PC-3 (cell line): ENCODE measurements at regions not wholly inside any gene's neighbourhood (a gene's known extent, or its start where the extent isn't known, plus 50 kb on each side); places are given as distances from the start of the nearest gene placed in this dataset.

Experiments used
- ATAC-seq: fragments of 200-7000 bp; cut with Tn5 transposase; 2 replicates; pipeline ENCODE4 v1.9.1; 2020; ENCODE audit warnings: mild to moderate bottlenecking, moderate library complexity
- BruUV-seq: library from RNA; stranded (reverse); fragments of 400-500 nt; replicated peaks from 2 replicates; lab custom pipeline; 2021; lab: Mats Ljungman, UMichigan
- CTCF ChIA-PET: fragments of 300-600 bp; sonication (Branson Sonifier 250); formaldehyde crosslinking; loops from one replicate; lab custom pipeline; 2022; ENCODE audit warnings: antibody characterized with exemption; lab: Charles Lee
- POLR2A ChIA-PET: fragments of 300-600 bp; sonication (Branson Sonifier 250); formaldehyde crosslinking; loops from one replicate; lab custom pipeline; 2022; ENCODE audit warnings: antibody characterized with exemption; ENCODE audit not compliant: unreplicated experiment; lab: Charles Lee
- DNase-seq: peaks from one replicate; pipeline ENCODE4 v3.0.0-alpha.2; 2015
- H2AFZ ChIP-seq: fragments of 300-600 bp; sonication (generic); 2 replicates; pipeline ENCODE4 v1.6.0; 2016; ENCODE audit warnings: antibody characterized with exemption, low read length
- H3F3A ChIP-seq: fragments of 300-600 bp; sonication (generic); one replicate; pipeline ENCODE4 v1.6.0; 2017; ENCODE audit warnings: antibody characterized with exemption, low read length, control low read depth, mild to moderate bottlenecking; ENCODE audit not compliant: unreplicated experiment
- H3K27ac ChIP-seq: fragments of 300-600 bp; sonication (generic); 2 replicates; pipeline ENCODE4 v1.5.1; 2016; ENCODE audit warnings: mild to moderate bottlenecking, low read length
- H3K27me3 ChIP-seq: fragments of 300-600 bp; sonication (generic); 2 replicates; pipeline ENCODE4 v1.6.1; 2016; ENCODE audit warnings: low read length, mixed read lengths
- H3K36me3 ChIP-seq: fragments of 300-600 bp; sonication (generic); 2 replicates; pipeline ENCODE4 v1.6.1; 2016; ENCODE audit warnings: low read depth, mixed run types, low read length, mixed read lengths
- H3K4me1 ChIP-seq: fragments of 300-600 bp; sonication (generic); 2 replicates; pipeline ENCODE4 v1.5.1; 2016; ENCODE audit warnings: low read length; ENCODE audit not compliant: insufficient read depth
- H3K4me2 ChIP-seq: fragments of 300-600 bp; sonication (generic); 2 replicates; pipeline ENCODE4 v1.6.0; 2016; ENCODE audit warnings: low read length
- H3K4me3 ChIP-seq: fragments of 300-600 bp; sonication (generic); 2 replicates; pipeline ENCODE4 v1.5.1; 2016; ENCODE audit warnings: mild to moderate bottlenecking, low read length, mixed read lengths
- H3K79me2 ChIP-seq: fragments of 300-600 bp; sonication (generic); 2 replicates; pipeline ENCODE4 v1.6.1; 2017; ENCODE audit warnings: low read length, mixed read lengths
- H3K9ac ChIP-seq: fragments of 300-600 bp; sonication (generic); 2 replicates; pipeline ENCODE4 v1.6.0; 2016; ENCODE audit warnings: mild to moderate bottlenecking, low read length
- H3K9me2 ChIP-seq: fragments of 300-600 bp; sonication (generic); replicated peaks from 2 replicates; pipeline ENCODE4 v1.6.1; 2016; ENCODE audit warnings: mixed run types, low read length, mixed read lengths
- H3K9me3 ChIP-seq: fragments of 300-600 bp; sonication (generic); 2 replicates; pipeline ENCODE4 v1.6.1; 2016; ENCODE audit warnings: low read length, mixed read lengths
- H4K20me1 ChIP-seq: fragments of 300-600 bp; sonication (generic); 2 replicates; pipeline ENCODE4 v1.6.1; 2016; ENCODE audit warnings: low read length, mixed read lengths
- EZH2 ChIP-seq: fragments of 300-600 bp; sonication (generic); IDR thresholded peaks from one replicate; pipeline ENCODE4 v1.6.1; 2017; ENCODE audit warnings: antibody characterized with exemption, mild to moderate bottlenecking, low read length; ENCODE audit not compliant: unreplicated experiment
- EZH2phosphoT487 ChIP-seq: fragments of 300-600 bp; sonication (generic); IDR thresholded peaks from 2 replicates; pipeline ENCODE4 v1.6.1; 2018; ENCODE audit warnings: mild to moderate bottlenecking, antibody characterized with exemption, low read length, borderline replicate concordance
- intact Hi-C: fragments of 100-400 bp; cut with micrococcal nuclease; formaldehyde crosslinking; loops from 2 replicates; pipeline ENCODE4 v1.9.0; 2023
- TF ChIP-seq, protein P1 (sequence below): fragments of 300-600 bp; sonication (generic); conservative IDR thresholded peaks from 2 replicates; pipeline ENCODE4 v1.5.1; 2017; ENCODE audit warnings: antibody characterized with exemption, low read depth, mild to moderate bottlenecking, low read length

DNA sequence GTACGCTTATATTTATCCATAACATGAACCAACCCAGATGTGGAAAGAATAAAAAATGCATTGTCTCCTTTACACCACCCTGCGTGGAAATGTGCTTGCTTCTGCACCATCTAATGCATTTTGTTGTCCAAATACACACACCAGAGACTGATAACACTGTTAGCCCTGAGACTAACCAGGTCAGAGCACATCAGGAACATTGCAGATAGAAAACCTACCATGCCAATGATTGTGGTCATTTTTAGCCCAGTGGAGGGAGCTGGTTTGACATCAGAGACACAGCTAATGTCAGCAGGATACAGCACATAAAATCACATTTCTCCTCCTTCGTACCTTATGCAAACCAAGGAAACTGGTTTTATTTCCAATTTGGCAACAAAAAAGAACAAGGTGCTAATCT, 528.7 kb downstream of the DOK5 start:
- CTCF ChIA-PET = no interaction called here
- DNase-seq (no peak), ATAC-seq (no peak)
- no peak overlapping the region for H3K27ac ChIP-seq
- TF ChIP-seq, protein P1, sequence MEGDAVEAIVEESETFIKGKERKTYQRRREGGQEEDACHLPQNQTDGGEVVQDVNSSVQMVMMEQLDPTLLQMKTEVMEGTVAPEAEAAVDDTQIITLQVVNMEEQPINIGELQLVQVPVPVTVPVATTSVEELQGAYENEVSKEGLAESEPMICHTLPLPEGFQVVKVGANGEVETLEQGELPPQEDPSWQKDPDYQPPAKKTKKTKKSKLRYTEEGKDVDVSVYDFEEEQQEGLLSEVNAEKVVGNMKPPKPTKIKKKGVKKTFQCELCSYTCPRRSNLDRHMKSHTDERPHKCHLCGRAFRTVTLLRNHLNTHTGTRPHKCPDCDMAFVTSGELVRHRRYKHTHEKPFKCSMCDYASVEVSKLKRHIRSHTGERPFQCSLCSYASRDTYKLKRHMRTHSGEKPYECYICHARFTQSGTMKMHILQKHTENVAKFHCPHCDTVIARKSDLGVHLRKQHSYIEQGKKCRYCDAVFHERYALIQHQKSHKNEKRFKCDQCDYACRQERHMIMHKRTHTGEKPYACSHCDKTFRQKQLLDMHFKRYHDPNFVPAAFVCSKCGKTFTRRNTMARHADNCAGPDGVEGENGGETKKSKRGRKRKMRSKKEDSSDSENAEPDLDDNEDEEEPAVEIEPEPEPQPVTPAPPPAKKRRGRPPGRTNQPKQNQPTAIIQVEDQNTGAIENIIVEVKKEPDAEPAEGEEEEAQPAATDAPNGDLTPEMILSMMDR = no peak
- no peak for TF ChIP-seq EZH2
- no peak for TF ChIP-seq EZH2phosphoT487
- no peak overlapping the region for H3K4me3 ChIP-seq
- no peak overlapping the region for H3K9ac ChIP-seq
- no peaks in the 10 kb centered on the region for H3K27me3 ChIP-seq
- H3K79me2 ChIP-seq = no peaks in the 10 kb centered on the region
- no peaks in the 10 kb centered on the region for H3F3A ChIP-seq
- POLR2A ChIA-PET = no interaction called here
- H3K4me1 ChIP-seq = no peaks in the 10 kb centered on the region
- H3K9me3 ChIP-seq = peaks cover 9% of the 10 kb centered on the region; the same call in 1 of the 2 replicates
- intact Hi-C loops = no loop called here
- H3K36me3 ChIP-seq = no peaks in the 10 kb centered on the region
- H3K9me2 ChIP-seq = no peaks in the 10 kb centered on the region
- H4K20me1 ChIP-seq = no peaks in the 10 kb centered on the region
- no peak overlapping the region for H3K4me2 ChIP-seq
- BruUV-seq = no TSS peak
- no peak overlapping the region for H2AFZ ChIP-seq

DNA sequence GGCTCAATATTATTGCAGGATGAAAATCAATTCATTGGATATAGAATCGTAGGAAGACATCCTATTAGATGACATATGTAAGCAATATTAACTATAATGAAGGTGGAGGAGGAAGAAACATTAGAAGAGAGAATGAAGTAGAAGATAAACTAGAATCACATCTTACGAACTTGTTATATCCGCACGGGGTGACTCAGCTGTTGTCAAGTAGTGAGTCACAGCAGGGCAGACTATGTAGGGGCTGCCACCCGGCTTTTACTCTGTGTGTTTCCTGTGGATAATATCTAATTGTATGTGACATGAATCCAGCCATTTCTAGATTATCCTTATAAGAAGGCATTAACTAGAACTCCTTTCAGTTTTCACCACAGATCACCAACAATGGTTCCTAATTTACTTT, 520.2 kb downstream of the DOK5 start:
- Histone ChIP-seq H3K9me2 (no peaks in the 10 kb centered on the region), H3K9ac (no peak overlapping the region), H3K4me1 (no peaks in the 10 kb centered on the region), H3K27ac (no peak overlapping the region), H3K36me3 (no peaks in the 10 kb centered on the region), H4K20me1 (no peaks in the 10 kb centered on the region), H2AFZ (no peak overlapping the region), H3K9me3 (peaks cover 18% of the 10 kb centered on the region), H3K79me2 (no peaks in the 10 kb centered on the region), H3K27me3 (no peaks in the 10 kb centered on the region), H3K4me2 (no peak overlapping the region), H3K4me3 (no peak overlapping the region), H3F3A (no peaks in the 10 kb centered on the region)
- peak; percentile 18 for DNase-seq
- CTCF ChIA-PET = no interaction called here
- POLR2A ChIA-PET = no interaction called here
- no peak for ATAC-seq
- intact Hi-C loops = no loop called here
- no TSS peak for BruUV-seq
- TF ChIP-seq EZH2phosphoT487 = no peak
- TF ChIP-seq, protein P1 = no peak
- no peak for TF ChIP-seq EZH2

DNA sequence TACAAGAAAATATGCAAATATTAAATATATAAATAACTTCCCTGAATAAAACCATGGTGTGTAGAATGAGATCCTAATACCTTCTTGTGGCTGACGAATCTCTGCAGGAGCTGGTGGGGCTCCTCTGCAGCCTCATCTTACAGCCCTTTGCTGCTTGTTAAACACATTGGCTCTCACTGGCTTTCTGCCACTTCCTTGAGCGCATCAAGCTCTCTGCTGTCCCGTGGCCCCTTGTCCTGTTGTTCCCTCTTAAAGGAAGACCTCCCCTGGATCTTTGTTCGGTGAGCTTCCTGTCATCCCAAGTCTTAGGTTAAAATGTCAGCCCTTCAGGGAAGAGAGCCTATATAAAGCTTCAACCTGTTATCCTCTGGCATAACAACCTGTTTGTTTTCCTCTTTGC, 519.6 kb downstream of the DOK5 start:
- CTCF ChIA-PET = no interaction called here

More for the DNA sequence above, 519.6 kb downstream of the DOK5 start:
- H2AFZ ChIP-seq = no peak overlapping the region
- TF ChIP-seq, protein P1 = no peak
- TF ChIP-seq EZH2 = no peak
- TF ChIP-seq EZH2phosphoT487 = no peak
- no peak overlapping the region for H3K27ac ChIP-seq
- DNase-seq (no peak), ATAC-seq (no peak)
- POLR2A ChIA-PET = no interaction called here
- no peak overlapping the region for H3K4me3 ChIP-seq
- H3F3A ChIP-seq = no peaks in the 10 kb centered on the region
- no peaks in the 10 kb centered on the region for H3K36me3 ChIP-seq
- BruUV-seq = no TSS peak
- H3K9me3 ChIP-seq = peaks cover 18% of the 10 kb centered on the region
- H3K4me2 ChIP-seq = no peak overlapping the region
- no peak overlapping the region for H3K9ac ChIP-seq
- intact Hi-C loops = no loop called here
- H4K20me1 ChIP-seq = no peaks in the 10 kb centered on the region
- H3K9me2 ChIP-seq = no peaks in the 10 kb centered on the region
- H3K79me2 ChIP-seq = no peaks in the 10 kb centered on the region
- H3K4me1 ChIP-seq = no peaks in the 10 kb centered on the region
- no peaks in the 10 kb centered on the region for H3K27me3 ChIP-seq
